AG04449 (cell line): ENCODE measurements at regions not wholly inside any gene's neighbourhood (a gene's known extent, or its start where the extent isn't known, plus 50 kb on each side); places are given as distances from the start of the nearest gene placed in this dataset.
A peak's percentile ranks its signal among the peaks of the same experiment; 100 is the strongest.

Source experiments
- CTCF ChIA-PET: fragments of 350-600 bp; formaldehyde crosslinking; extraction: SDS; loops from one replicate; lab custom pipeline; 2021; ENCODE audit warnings: antibody characterized with exemption; lab: Yijun Ruan, JAX
- POLR2A ChIA-PET: fragments of 400-600, 350-600 bp; formaldehyde crosslinking; extraction: SDS; loops from one replicate; lab custom pipeline; 2020; ENCODE audit warnings: antibody characterized with exemption, inconsistent platforms; lab: Yijun Ruan, JAX
- DNase-seq: peaks from one replicate; pipeline ENCODE4 v3.0.0-alpha.2; 2010; ENCODE audit warnings: low read depth, low spot score
- H3K4me3 ChIP-seq: 2 replicates; pipeline ENCODE4 v1.5.1; 2011; ENCODE audit warnings: low read depth, mild to moderate bottlenecking, control low read depth, low read length
- CTCF ChIP-seq: IDR thresholded peaks from one replicate; pipeline ENCODE4 v1.5.1; 2011; ENCODE audit warnings: mild to moderate bottlenecking, moderate library complexity, low read length, control low read depth, inconsistent platforms; ENCODE audit not compliant: insufficient read depth; ENCODE audit errors: missing control alignments

GRCh38 chr13:106177146-106177545, 358.3 kb downstream of the EFNB2 start:
- TF ChIP-seq CTCF: no peak
- H3K4me3 ChIP-seq: no peak overlapping the region
- no peak for DNase-seq
- ChIA-PET CTCF (no interaction called here), POLR2A (interaction anchor here (1.5 kb wide), 1 partner anchor 25 kb away, joined by 10 read pairs; no protein-coding TSS in a partner anchor)

GRCh38 chr13:106176117-106176516, 359.3 kb downstream of the EFNB2 start:
- TF ChIP-seq CTCF: no peak
- ChIA-PET POLR2A (interaction anchor here (0.6 to 1.6 kb wide), 4 partner anchors 20 to 359 kb away, joined by 3 to 10 read pairs (median 5); partner anchors contain the start of gene EFNB2), CTCF (no interaction called here)
- peak overlapping the region; percentile 23 for H3K4me3 ChIP-seq
- DNase-seq: peak; percentile 38

GRCh38 chr13:106173891-106174610, 361.4 kb downstream of the EFNB2 start:
- CTCF ChIA-PET: interaction anchor here (1.4 kb wide), 1 partner anchor 16 kb away, joined by 3 read pairs; no protein-coding TSS in a partner anchor
- POLR2A ChIA-PET: no interaction called here
- H3K4me3 ChIP-seq: no peak overlapping the region
- TF ChIP-seq CTCF: no peak
- DNase-seq: no peak

GRCh38 chr13:106173346-106173745, 362.1 kb downstream of the EFNB2 start:
- DNase-seq: no peak
- TF ChIP-seq CTCF: no peak
- CTCF ChIA-PET: no interaction called here
- POLR2A ChIA-PET: no interaction called here
- no peak overlapping the region for H3K4me3 ChIP-seq

GRCh38 chr13:106172176-106172905, 363.1 kb downstream of the EFNB2 start:
- H3K4me3 ChIP-seq: no peak overlapping the region
- ChIA-PET POLR2A (interaction anchor here (0.6 kb wide), 1 partner anchor 370 kb away, joined by 3 read pairs; no protein-coding TSS in a partner anchor), CTCF (no interaction called here)
- no peak for DNase-seq
- TF ChIP-seq CTCF: no peak

GRCh38 chr13:106163426-106163825, 372.0 kb downstream of the EFNB2 start:
- TF ChIP-seq CTCF: no peak
- ChIA-PET POLR2A (no interaction called here), CTCF (interaction anchor here (1.0 kb wide), 1 partner anchor 961 kb away, joined by 3 read pairs; no protein-coding TSS in a partner anchor)
- no peak overlapping the region for H3K4me3 ChIP-seq
- DNase-seq: no peak
